HG03432 (cell line): ENCODE measurements at regions not wholly inside any gene's neighbourhood (a gene's known extent, or its start where the extent isn't known, plus 50 kb on each side); places are given as distances from the start of the nearest gene placed in this dataset.
"Not testable (repeated sequence)": the region's sequence is repeated elsewhere in the genome, so short reads cannot be mapped to it uniquely, and the experiment has no call there.

Experiments used
- ATAC-seq: cut with Tn5 transposase; IDR thresholded peaks from one replicate; pipeline ENCODE4 v1.9.1; 2021; ENCODE audit warnings: mild to moderate bottlenecking, moderate library complexity; ENCODE audit not compliant: unreplicated experiment

DNA sequence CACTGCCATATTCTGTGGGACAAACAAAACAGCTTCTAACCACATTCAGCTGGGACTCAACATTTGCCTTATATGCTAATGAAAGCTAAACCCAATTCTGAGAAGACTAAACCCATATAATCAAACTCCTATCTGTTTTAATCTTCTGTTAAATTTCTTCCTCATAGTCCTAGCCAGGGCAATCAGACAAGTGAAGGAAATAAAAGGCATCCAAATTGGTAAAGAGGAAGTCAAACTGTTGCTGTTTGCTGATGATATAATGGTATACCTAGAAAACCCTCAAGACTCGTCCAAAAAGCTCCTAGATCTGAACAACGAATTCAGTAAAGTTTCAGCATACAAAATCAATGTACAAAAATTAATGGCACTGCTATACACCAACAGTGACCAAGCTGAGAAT lies 157.1 kb downstream of the PHLDA1 start:
- no peak for ATAC-seq

DNA sequence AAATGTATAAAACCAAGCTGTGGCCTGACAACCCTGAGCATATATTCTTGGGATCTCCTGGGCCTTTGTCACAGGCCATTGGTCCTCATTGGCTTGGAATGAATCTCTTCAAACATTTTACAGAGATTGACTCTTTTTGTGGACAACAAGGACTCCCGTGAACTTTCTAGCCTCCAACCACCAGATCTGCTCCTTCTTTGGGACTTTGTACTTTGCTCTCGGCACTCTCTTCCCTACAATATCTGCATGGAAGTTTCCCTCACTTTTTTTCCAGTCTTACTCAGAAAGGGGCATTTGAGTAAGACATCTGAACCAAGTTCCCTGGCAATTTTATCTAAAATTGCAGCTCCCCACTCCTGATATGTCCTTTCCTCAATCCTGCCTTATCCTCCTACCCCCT lies 158.8 kb downstream of the PHLDA1 start:
- ATAC-seq = no peak

DNA sequence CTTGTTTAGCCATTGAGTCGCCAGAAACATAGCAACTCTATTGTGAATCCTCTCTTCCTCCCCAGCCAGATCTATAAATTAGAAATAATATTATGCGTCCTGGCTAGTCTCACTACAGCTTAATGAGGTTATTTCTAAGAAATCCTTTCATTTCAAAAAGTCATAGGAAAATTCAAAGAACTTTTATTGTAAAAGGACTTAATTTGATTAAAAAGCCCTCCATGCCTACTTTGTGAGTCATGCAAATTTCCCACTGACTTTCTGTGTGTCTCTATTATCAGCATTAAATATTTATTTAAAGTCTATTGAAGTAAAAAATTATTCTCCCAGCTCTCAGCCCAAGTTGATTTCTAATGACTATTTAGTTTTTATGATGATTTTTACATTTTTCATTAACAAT lies 160.7 kb downstream of the PHLDA1 start:
- ATAC-seq = no peak

DNA sequence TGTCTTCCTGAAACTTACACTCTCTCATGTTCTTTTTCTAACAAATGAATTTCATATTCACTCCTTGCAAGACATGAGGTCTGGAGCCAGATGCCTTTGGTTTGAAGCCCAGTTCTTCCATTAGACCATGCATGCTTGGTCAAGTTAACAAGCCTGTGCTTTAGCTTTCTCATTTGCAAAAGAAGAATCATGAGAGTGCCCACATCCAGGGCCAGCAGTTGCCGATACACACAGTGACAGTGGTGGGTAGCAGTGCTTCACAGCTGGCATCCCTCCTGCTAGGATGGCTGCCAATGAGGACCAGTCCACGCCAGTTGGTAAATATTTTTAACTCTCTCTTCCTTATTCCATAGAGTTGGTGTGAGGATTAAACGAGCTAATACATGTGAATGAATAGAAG lies 163.1 kb downstream of the PHLDA1 start:
- no peak for ATAC-seq

DNA sequence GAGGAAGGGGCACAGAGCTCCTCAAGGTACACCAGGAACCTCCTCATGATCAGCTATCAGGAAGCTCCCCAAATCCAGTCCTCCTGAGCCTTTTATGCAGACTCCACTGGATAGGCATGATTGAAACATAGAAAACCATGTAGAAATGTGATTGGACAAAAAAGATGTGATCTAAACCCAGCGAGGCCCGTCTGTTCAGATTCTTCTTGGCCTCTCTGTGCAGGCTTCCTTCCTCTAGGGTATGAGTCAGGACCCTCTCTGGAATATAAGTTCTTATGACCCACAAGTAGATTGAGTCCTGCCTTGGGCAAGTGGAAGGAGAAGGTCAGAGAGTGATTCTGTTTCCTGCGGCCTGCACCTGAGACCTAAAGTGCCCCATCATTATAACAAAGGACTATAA lies 166.3 kb downstream of the PHLDA1 start:
- no peak for ATAC-seq

DNA sequence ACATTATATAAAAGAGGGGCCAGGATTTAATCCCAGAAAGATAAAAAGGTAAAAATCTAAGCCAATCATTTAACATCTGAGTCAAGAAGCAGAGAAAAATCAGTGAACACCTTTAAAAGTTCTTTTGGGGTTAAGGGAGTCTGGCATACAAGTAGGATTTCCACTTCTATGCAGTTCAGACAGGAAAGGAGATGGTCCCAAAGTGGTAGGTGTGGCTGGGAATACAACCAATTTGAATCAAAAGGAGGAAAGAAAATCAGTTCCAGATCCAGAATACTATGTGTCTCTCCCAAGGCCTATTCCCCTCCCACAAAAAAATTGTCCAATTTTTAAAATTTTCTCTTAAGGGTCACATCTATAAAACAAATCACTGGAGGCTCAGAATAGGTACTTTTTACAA lies 167.4 kb downstream of the PHLDA1 start:
- ATAC-seq = no peak

DNA sequence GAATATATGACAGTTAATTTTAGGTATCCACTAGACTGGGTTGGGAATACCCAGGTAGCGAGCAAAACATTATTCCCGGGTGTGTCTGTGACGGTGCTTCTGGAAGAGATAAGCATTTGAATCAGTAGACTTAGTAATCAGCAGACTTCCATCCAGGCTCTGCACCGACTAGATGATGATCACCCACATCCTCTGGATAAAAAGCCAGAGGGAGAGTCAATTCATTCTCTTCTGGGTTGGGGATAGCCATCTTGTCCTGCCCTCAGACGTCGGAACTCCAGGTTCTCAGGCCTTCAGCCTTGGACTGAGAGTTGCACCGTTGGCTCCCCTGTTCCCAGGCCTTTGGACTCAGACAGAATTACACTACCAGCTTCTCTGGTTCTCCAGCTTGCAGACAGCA lies 168.0 kb downstream of the PHLDA1 start:
- no peak for ATAC-seq

DNA sequence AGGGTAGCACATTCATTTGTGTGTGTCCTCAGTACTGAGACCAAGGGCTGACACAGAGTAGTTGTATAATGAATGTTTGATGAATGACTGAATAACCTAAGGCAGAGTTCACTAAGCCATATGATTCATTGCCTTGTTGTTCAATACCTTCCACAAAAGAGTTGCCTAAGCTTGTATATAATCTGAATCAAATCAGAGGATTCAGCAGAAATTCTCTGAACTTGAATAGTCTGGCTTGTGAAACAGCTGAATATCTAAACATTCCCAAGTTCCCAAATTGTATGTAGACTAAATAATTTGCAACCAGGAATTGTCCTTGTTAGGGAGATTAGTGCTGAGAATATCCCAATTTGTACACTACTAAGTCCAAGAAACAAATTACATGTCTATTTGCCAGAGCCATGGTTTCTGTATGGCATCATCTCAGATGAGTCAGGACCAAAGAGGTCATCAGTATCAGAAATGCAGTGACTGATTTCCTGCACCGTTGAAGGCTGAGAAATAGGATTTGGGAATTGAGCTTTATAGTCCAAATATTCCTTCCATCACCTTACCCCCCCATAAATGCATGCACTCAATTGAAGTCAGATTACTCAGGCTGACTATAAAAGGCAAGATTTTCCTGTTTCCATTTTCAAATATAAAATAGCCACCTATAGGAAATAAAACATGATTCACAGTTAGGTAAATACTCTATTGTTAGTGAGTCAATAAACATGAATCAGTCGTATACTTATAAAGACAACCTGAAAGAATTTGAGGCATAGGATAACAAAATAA lies 168.7 kb downstream of the PHLDA1 start:
- no peak for ATAC-seq

DNA sequence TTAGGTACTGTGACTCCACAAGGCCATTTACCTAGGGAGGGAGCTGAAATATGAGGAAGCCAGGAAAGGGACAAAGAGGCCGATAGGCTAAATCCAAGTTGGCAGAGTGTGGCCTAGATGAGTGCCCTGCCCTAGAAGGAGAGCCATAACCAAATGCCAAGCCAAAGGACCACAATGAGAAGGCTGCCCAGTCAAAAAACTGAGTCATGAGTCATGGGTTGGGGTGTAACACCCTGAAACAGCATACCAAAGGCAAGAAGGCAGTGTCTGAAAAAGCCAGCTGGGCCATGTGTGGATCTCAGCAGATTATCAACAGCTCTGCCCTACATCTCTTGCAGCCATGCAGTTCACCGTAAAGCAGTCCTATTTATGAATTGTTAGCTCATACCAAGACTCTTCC lies 171.7 kb downstream of the PHLDA1 start:
- ATAC-seq = no peak

DNA sequence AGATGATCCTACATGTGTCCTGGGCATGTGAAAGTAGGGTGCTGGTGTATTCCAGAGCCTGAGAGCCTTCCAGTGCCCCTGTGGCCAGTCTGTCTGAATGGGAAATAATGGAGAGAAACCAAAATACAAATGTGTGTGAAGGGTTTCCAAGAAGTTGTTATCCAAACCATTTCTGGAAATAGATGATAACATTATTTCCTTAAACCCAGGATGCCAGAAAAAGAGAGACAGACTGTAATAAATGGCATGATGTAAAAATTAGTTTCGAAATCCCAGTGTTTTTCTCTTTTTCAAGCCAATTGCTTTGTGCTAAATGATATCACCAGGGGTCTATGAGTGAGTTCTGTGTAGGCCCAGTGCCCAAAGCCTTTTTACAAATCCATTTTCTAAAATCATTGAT lies 175.3 kb downstream of the PHLDA1 start:
- no peak for ATAC-seq

DNA sequence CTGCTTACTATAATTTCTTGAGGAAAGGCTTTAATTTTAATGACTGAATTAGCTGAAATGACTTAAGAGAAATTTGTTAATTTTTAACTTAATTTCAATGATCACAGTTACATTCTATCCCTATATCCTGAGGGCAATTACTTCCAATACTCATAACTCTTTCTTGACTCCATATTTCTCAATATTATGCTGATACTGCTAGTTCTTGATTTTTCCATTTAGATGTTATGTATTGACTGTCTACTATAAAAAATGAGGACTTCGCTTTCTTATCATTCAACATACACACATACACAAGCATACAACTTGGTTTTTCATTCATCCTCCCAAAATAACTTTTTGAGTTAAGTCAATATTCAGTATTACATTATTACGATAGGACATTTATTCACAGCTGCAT lies 176.2 kb downstream of the PHLDA1 start:
- ATAC-seq = no peak

DNA sequence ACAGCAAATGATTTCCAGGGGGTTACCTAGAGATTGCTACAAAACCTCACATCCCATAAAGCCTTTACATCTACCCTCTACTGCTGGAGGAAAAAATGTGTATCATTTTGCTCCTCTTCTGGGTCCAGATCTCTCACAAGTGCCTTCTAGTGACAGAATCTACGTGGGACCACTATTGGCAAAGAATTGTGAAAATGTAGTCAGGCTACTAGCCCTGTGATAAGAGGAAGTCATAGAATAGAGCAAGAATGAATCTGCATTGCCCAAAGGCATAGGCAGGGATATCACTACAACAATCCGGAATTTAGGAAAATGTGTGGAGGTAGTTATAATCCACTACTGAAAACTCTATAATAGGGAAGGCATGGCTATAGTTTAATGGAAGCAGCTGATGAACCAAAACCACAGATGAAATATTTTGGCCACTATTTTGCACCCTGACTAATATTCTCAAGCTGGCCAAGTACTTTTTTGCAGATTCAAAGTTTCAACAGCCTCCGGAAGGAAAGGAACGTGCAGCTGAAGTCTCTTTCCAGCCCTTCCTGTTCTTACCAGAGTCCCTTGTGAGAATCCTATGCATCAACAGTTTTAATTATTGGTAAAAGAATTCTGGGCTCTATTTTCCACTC lies 176.8 kb downstream of the PHLDA1 start:
- no peak for ATAC-seq

DNA sequence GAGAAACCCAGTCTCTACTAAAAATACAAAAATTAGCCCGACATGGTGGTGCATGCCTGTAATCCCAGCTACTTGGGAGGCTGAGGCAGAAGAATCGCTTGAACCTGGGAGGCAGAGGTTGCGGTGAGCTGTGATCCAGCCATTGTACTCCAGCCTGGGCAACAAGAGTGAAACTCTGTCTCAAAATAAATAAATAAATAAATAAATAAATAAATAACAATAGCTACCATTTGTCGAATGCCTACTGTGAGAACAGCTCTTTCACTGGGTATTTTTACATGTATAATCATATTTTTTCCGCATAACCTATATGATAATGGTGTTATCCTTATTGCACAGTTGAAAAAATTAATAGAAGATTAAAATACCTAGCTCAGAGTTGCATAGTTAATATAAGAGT lies 177.4 kb downstream of the PHLDA1 start:
- not testable (repeated sequence) for ATAC-seq

DNA sequence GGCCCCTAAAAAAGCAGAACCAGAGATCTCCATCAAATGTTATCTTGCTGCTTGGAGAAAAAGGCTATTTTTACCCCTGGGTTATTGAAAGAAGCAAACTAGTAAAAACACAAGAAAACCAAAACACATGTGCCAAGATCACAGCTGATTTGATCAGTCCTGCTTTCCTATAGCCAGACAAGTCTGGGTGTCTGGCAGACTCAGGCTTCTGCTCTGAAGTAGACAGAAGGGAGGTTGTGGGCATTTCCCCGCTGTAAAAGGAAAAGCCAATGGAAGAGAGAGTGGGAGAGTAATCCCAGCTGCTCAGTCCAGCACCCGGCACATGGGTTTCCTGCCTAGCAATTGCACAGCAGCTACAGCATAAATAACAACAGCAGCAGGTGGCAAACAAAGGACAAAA lies 177.9 kb downstream of the PHLDA1 start:
- ATAC-seq = no peak

DNA sequence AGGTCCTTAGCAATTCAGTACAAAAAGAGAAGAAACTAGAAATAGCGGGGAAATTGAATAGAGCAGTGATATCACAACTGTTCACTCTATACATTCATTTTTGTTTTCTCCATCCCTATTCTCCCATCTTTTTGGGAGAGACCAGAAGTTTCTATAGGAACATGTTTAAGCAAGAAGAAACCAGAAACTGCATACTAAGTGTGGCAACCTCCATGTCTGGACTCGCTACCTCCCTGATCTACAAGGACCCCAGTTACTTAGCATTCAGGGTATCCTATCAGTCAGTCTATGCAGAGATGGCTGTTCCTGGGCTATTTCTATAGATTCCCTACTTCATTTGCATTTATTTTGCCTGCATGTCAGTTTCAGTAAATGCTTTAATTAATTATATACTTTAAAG lies 178.6 kb downstream of the PHLDA1 start:
- ATAC-seq = no peak

DNA sequence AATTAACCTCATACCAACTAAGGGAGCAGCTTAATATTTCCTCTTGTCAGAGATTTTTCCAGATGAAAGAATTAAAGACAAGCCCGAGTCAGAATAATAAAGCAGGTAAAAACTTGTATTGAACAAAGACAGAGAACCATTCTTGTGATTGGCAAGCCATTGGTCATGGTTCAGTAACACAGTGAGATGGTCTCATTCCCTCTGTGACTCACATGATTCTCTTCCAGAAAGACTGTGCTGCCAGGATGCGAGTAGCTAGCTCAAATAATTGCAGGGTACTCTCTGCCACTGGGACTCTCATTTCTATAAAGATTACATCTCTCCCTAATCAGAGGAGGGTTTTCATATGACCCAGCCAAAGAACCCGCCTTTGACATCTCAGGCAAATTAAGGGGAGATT lies 179.4 kb downstream of the PHLDA1 start:
- ATAC-seq = no peak

DNA sequence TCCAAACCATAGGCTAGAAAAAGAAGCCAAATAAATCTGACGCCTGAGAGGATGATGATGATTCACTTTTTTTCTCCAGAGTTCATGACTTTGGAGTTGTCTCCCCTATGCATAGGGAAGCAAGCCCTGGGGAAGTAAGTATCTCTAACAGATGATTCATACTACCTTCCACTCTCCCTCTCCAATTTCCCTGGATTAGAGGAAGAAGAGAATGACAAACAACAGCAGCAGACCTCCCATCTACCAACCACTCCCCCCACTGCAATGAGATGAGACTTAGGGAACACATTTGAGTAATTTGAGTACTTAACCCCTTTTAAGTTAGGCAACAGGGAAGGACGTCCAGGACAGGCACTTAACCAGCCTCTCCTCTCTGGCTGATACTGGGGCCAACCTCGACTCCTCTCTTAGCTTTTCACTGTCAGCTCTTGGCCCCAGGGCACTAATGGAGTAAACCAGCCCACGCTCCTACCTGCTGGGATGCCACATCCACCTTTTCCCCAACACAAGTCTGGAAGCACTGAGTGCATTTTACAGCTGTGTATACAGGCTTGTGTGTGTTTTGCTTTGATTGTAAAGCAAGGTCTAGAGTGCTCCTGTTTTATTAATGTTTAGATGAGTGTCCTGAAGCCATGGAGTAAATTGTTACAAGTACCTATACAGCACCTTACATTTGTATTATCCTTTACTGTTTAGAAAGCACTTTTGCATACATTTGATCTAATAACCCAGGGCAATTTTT lies 180.7 kb downstream of the PHLDA1 start:
- ATAC-seq = no peak

DNA sequence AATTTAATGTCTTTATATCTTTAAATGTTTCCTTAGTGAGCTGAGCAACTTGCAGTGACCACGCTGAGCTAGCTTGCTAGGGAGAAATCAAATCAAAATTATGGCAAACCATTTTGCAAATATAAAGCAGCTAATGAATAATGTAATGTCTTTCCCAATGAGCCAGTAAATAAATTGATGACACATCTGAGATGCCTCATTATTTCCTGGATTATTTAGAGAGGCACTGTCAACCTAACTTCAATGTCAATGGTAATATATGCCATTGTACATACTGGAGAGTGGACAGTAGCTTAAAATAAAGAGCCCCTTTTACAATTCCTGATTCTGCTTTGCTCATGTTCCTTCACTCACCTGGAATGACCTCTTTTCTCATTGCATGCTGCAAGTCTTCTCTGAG lies 182.6 kb downstream of the PHLDA1 start:
- no peak for ATAC-seq

DNA sequence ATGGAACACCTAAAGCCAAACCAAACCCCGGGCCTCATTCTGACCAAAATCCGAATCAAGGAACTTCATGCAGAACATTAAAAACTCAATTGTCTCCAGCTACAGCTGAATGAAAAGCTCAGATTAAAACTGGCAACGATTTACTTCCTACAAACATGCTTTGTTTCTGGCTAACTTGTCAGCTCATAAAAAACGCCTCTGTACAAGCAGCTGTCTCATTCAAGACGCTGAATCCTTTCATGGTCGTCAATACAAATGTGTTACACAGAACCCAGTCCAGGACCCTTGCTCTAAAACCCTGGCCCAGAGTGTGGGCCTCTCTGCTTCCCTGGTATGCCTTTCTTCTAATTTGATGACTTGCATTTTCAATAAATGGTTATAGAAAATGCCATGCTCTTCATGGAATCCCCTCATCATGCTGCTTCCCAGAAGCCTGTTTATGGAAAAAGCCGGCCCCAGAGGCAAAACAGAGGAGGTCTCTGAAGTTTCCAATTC lies 183.1 kb downstream of the PHLDA1 start:
- ATAC-seq = no peak

DNA sequence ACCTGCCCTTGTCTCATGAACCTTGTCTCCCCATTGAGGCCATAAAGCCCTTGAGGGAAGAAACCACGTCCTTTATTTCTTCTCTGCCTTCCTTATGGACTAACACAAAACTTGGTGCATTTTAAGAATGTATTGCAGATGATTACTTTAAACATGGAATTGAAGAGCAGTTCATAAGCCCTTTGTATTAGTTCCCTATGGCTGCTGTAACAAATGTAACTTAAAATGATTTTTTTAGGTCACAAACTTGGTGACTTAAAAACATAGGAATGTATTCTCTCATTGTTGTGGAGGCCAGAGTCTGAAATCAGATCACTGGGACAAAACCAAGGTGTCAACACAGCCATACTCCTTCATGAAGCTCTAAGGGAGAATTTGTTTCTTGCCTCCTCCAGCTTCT lies 185.5 kb downstream of the PHLDA1 start:
- no peak for ATAC-seq

DNA sequence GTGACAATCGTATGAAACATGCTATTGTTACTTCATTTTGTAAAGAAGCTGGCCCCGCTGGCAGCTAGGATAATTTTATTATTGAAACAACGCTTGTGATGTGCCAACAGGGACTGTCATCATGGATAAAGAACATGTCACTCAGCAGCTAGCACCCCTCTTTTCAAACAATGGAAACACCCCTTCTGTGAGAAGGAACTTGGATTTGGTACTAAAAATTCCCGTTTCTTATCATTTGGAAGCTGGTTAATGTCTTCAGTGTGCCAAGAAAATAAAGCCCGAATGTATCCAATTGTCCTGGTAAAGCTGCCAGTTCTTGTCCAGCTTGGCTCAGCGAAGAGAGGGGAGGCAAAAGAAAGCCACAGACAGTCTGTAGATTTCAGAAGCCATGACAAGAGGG lies 186.6 kb downstream of the PHLDA1 start:
- no peak for ATAC-seq
